GM08714 (cell line): ENCODE measurements at regions not wholly inside any gene's neighbourhood (a gene's known extent, or its start where the extent isn't known, plus 50 kb on each side); places are given as distances from the start of the nearest gene placed in this dataset.
"Not testable (repeated sequence)": the region's sequence is repeated elsewhere in the genome, so short reads cannot be mapped to it uniquely, and the experiment has no call there.

Experiments
- H3K4me3 ChIP-seq: fragments of 200-500 bp; sonication (Bioruptor generic); 2 replicates; pipeline ENCODE4 v1.5.1; 2014; ENCODE audit warnings: mild to moderate bottlenecking, low read length, inconsistent platforms

DNA sequence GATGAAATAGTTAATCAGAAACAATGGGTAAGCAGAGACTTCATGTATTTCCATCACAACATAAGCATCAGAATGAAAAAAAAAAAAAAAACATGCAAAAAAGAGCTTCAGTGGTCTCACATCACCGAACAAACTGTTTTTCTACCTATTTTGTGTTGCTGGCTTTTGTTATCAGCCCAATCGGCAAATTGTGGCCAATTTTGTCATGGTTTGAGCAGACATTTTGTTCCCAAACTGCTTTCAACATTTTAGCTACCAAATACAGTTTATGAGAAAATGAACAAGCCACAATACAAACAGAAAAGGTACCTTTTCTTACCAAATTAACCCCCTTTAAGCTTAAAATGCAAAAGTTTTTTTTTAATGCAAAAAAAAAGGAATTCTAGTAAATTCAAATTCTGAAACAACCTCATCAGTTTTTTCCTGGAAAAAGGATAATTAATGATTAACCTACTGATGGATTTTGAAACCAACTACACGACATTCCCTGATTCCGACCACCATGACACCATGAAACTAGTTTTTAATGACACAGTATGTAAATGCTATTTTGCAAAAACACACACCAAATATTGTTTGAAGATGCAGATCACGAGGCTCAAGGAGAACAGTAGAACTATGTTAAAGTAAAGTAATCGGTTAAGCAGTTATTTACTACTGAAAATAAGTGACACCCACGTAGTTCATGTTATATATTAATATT lies 316.7 kb downstream of the BCL2L11 start:
- H3K4me3 ChIP-seq, result not testable (repeated sequence)

DNA sequence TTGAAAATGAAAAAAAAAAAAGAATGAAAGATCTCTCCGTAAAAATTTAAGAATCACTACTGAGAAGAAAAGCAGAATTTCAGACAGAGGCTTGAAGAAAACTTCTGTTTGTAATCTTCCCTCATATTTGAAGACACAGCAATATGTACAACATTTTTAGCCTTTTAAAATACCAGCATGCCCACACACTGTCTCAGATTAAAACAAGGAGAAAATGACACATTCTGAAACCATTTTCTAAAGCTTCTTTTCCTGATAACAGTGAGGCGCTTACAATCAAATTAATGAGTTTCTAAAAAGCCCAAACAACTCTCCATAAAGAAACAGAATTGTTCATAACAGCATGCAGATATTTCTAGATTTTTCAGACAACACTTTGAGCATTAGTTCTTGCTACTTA lies 317.4 kb downstream of the BCL2L11 start:
- H3K4me3 ChIP-seq, result not testable (repeated sequence)

DNA sequence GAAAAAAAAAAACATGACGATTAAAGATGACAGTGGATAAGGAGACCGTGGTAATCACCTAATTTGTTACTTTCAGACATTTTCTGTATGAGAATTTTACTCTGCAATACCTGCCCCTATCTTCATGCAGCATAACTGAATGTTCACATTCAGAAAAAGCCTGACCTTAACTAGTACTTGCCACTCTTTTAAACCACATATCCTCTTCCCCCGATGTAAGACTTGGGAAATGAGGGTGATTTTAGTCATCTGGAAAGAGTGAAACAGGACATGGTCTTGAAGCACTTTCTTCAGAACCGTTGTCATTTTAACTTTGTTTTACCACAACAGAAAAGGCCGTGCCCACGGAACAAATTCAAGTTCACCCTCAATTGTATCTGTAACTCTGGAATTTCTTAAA lies 318.5 kb downstream of the BCL2L11 start:
- not testable (repeated sequence) for H3K4me3 ChIP-seq

DNA sequence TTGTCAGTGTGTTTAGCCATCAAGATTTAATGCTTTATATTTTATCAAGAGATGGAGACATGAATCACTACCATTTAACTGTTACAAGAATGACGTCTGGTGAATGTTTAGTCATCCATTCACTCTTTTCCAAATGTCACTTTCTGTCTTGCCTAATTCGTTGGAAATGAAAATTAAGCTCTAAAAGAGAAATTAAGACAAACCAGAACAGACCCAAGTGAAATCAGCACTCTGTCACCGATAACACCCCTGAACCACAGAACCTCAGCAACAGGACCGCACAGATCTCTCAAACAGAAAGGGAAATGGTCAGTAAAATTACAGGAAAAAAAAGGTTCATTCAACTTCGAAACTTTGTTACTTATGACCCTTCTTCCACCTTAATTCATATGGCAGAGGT lies 320.9 kb downstream of the BCL2L11 start:
- H3K4me3 ChIP-seq, result not testable (repeated sequence)

DNA sequence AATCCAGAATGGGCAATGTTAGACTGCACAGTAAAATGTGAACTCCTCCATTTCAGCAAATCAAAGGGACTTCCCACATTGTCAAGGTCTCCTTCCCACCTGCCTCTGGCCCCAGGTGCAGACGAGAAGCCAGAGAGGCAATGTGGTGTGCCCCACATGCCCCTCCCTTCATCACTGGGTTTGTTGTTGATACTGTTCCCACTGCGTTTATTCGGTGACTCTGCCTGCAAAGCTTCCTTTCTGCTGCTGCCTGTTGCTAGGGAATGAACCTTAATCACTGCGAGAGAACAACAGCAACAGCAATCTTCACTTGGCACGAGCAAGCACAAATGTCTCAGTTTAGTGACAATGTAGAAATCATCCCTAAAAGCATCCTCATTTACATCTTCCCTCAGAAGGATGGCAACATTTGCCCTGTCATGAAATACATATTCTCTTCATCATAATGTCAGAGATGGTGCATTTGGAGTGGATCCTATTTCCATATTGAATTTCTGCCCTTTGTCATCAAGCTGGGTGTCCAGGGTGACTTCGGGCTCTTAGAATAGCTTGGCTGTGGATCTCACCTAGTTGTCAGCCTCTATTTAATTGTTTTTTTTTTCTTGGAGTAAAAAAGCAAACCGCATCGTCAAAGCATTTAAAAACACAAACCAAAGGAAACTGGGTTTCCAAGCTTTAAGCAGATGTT lies 322.2 kb downstream of the BCL2L11 start:
- not testable (repeated sequence) for H3K4me3 ChIP-seq

DNA sequence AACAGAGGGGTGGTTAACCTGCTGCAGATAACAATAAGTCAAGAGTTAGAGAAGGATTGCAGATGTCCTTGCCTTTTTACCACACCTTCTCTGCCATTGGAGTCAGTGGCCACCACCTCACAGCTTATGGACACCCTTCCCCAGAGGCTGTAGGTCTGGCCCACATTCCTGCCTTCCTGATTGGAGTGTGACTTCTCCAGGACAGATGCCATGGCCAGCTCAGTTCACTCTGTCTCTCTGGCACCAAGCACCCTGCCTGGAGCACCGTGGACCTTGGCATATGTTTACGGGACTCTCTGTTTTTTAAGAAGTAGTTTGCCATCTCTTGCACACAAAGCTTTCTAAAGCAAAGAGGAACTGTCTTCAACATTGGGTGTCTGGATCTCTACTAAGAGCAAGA lies 323.8 kb downstream of the BCL2L11 start:
- H3K4me3 ChIP-seq, result not testable (repeated sequence)

DNA sequence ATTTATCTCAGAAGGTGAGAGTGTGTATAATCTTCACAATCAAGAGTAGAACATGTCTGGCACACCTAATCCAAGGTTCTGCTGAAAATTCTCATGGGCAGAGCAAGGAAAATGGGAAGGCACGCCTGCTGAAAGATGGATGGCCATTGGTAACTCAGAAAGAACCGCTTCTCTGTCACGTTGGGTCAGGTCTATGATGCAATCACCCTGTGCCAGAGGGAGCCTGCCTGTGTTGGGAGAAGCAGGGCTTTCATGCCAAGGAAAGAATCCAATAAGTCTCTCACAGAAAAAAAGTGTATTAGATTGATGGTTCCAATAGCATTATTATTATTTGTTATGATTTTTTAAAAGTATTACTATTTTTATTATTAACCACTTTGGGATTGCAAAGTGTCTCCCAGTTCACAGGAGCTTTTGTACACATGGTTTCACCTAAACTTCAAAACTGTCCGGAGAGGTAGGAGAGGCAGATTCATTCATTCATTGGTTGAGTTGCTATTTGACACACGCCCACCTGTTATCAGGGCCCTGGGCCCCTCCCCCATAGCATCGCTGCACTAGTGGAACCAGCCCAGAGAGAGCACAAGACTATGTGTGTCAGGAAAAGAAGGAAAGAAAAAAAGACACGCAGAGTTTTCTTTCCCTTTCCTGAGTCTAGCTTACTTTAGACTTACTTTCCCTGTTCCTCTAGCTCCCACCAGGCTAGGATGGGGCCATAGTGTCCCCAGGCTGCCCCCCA lies 324.6 kb downstream of the BCL2L11 start:
- H3K4me3 ChIP-seq, result not testable (repeated sequence)

DNA sequence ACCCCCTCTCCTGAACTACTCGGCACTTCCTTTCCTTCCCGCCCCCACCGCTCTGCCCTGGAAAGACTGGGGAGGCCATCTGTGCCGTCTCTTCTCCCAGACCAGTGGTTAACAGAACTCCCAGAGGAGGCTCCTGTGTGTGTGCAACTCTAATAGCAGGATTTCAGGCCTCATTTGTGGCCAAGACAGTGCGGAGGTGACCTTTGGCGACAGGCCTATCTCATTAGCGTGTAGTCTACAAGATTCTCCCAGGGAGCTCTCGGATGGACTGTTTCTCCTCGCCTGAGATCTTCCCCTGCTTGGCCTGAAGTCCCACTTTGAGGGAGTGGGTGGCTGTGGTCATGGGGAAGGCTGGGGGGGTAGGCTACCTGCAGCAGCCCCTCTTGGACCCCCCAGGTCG lies 325.2 kb downstream of the BCL2L11 start:
- not testable (repeated sequence) for H3K4me3 ChIP-seq

DNA sequence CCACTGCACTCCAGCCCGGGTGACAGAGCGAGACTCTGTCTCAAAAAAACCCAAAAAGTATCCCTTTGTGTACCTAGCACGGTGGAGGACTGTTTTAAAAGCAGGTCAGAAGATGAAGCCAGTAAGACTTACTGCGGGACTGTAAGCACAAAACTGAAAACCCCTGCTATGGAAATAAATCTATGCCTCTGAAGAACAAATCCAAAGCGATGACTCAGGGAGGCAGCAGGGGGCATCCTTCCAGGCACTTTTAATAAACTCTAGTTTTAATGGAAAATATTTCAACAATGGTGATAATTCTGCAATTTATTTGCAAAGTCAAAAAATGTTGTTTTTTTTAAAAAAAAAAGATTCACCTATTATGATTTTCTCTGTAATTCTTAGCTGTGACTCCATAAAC lies 326.8 kb downstream of the BCL2L11 start:
- H3K4me3 ChIP-seq, result not testable (repeated sequence)

DNA sequence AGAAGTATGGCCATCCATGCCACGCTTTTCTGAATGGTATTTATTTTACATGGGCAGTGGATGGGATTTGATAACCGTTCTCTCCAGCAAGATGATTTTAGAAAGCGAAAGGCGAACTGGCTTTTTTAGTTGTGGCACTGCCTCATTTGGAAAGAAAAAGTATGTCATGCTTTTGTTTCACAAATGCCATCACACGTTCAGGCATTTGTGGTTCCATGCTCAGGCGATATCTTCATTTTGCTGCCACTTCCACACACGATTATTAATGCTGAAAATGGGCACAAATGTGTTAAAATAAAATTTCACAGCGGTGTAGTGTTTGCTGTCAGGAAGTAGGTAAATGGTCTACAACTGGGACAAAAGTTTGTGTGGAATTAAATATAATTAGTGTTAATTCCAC lies 328.1 kb downstream of the BCL2L11 start:
- H3K4me3 ChIP-seq, result not testable (repeated sequence)

DNA sequence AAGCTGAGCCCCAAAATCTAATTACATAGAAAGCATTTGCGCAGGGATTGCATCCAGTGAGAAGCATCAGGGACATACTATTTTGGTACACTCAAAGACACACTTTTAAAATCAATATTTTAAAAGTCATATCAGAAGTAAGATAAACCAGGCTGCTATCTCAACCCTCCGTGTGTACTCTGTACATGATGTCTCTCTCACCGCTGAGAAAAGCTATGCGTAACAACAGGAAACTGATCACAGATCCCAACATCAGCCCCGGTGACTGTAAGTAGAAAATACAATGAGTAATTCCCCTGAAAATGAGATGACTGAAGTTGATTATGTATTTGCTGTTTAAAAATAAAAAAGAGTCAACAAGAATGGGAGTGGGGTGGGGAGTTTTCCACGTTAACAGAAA lies 329.8 kb downstream of the BCL2L11 start:
- not testable (repeated sequence) for H3K4me3 ChIP-seq

DNA sequence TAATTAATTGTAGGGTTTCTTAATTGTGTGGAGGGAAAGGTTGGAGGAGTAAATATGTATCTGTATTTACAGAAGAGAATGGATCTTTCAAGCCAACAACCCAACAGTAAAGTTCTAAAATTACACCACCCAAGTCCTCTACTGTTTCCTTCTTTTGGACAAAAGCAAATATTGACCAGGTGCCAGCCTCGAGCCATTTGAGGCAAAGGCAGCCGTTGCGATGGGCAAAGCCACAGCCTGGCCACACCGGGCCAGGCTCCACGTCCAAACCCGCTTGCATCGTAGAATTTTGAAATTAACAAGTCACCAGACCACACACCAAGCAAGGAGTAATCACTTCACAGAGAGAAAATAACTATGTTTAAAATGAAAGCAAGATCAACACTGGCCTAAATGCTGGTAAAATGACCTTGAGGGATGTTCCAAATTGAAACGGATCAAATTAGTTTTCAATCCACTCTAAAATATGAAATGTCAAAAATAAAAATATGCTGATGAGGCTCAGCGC lies 331.0 kb downstream of the BCL2L11 start:
- not testable (repeated sequence) for H3K4me3 ChIP-seq

DNA sequence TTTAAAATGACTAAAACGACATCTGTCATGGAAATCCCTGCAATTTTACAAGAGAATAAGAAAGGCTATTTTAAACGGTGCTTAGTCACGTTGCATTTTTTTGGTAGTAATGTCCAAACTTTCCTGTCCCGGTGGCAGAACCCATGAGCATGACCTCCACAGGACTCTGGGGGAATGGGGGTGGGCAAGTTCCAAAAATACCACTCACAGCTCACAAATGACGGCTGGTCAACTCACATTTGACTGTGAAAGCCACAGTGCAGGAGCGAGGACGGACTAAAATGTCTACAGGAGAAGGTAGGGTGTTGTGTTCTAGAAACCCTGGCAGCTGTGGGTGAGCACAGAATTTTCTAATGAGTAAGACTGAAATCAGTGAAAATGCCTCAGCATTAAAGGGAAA lies 331.5 kb downstream of the BCL2L11 start:
- H3K4me3 ChIP-seq, result not testable (repeated sequence)

DNA sequence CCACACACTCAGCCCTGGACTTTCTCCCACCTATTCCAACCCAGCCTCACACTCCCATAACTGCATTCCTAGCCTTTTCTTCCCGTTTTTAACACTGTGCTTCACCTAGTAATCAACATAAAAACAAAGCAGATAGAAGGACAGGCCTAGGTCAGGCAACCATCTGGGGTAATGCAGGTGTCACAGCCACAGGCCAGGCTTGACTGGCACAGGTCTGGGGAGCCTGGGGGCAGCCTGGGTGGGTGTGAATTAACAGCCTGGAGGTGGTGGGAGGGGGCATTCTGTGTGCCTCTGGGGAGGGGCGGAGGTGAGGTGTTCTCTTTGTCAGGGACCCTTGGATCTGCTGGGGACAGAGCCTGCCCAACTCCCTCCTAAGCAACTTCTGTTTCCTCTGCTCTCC lies 332.6 kb downstream of the BCL2L11 start:
- H3K4me3 ChIP-seq, result not testable (repeated sequence)

DNA sequence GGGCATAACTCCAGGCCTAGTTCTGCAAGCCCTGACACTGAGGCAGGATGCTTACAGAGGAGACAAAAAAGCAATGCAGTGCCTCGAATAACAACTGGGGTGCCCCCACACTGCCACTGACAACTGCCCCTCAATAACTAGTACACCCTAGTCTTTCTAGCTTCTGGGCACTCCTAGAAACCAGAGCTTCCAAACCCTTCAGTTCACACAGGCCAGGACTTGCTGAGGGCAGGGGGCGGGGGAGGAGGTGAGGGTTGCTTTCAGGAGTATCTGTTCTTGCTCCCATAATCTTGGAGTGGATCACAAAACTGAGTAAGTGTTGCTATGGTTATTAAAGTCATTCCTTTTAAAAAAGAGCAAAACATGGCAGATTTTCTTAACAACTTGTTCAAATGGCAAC lies 333.1 kb downstream of the BCL2L11 start:
- not testable (repeated sequence) for H3K4me3 ChIP-seq

DNA sequence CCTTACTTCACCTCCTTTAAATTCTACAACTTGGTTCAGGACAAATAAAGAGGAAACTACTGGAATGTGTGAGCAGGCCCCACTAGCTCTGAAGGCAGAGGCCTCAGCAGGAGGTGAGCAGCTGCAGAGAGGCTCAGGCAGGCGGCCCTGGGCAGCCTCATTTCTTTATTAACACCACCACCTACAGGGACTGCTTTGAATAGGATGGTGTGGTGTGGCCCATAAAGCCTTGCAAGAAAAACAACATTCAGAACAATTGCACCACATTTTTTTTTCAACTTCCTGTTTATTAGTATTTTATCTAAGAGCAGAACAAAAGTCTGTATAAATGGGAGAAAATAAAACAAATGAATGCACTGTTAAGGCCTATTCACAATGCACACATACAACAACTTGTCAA lies 333.7 kb downstream of the BCL2L11 start:
- not testable (repeated sequence) for H3K4me3 ChIP-seq

DNA sequence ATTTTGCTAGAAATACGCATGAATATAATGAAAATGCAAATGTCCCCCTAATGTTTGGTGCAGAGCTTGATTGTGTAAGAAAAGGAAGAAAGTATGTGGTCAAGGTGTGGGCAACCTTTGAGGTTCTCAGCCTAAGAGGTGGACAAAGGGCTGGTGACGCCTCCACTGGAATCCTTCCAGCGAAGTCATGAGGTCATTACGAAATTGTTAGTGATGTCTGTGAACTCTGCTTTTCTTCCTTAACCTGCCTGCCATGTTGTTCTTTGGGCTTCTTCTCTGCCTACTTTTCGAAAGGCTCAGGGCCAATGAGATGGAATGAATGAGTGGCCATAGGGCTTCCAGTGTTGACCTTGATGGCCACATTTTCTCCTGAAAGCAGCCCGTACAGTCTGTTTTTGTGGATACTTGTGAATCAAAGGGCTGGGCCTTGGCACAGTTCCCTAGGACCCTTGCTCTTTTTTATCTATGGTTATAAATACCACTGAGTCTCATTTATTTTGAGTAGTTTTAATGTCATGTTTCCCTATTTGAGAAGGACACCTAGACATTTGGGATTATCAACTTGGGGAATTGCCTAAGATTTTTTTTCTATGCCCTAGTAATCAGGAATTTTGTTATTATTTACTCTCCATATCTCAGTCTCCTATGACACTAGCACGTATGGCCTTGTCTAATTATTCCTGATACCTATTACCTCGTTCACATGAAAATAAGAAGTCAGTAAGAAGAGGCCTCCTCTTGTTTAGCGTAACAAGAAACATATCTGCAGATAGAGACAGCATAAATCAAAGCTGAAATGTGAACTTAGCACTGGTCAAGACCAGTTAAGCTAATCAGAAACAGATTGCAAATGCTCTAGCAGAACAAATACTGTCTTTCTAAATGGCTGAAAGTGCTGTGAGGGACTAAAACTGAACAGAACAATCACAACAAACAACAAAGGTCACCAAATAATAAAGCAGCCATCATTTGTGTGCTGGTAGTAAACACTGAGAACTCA lies 334.6 kb downstream of the BCL2L11 start:
- not testable (repeated sequence) for H3K4me3 ChIP-seq

DNA sequence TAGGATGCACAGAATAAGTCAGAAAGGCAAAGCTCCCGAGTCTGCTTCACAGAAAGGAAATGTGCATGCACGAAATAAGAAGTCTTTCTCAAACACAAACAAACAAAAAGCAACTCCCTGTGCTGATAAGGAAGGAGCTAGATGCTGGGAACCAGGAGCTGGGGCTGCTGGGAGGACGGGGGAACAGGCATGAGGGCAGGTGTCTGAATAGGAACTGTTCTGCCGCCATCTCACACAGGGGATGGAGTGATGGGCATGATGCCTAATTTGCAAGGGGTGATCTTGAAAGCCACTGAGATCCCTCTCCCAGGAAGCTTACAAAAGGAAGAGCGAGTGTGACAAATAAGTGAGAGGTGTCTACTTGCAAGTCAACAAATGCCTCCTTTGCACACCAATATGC lies 336.5 kb downstream of the BCL2L11 start:
- not testable (repeated sequence) for H3K4me3 ChIP-seq

DNA sequence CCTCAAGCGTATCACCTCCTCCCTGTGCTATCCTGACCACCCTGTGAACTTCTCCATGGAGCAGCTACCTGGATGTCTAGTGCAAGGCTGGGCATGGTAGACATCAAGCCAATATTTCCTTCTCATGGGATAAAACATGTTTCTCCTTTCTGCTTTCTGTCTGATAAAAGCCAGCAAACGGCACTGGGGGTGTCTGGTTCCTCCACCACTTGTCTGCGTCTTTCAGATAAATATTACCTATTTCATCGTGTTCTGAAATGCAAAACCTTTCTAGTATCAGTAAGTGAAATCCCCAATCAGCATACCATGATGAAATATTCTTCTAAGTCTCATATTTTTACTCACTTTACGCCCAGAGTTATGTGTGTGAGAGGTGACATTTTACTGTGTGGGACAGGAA lies 340.2 kb downstream of the BCL2L11 start:
- H3K4me3 ChIP-seq, result not testable (repeated sequence)

DNA sequence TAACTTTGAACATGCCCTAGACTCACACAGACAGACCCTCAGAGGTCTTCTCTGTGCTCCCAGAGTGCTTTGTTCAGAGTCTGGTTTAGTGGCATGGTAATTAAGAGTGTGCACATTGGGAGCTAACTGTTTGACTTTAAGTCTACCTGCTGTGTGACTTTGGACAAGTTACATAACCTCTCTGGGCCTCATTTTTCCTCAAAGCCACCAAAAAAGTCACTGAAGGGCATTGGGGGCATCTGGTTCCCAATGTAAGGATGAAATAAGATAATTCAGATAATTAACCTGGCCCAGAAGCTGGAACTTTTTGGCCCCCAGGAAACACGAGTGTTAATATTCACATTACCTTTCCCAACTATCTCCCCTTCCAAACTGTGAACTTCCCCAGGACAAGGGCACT lies 341.1 kb downstream of the BCL2L11 start:
- not testable (repeated sequence) for H3K4me3 ChIP-seq

DNA sequence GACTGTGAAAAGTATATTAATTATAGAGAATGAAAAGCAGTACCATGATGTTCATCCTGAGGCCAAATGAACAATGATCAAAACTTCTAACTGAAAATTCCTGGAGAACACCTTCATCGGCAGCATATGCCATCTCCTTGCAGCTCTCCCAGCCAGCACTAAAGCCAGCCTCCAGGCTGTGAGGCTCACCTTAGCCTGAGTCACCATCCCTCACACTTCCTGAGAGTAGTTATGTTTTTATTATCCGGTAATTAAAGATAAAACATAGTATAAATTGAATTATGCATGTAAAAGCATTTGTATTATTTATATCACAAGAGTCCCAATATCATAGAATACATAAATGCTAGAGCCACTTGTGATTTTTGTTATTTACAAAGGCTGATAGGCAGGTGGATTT lies 341.9 kb downstream of the BCL2L11 start:
- not testable (repeated sequence) for H3K4me3 ChIP-seq
